HG03378 (cell line): ENCODE measurements at regions not wholly inside any gene's neighbourhood (a gene's known extent, or its start where the extent isn't known, plus 50 kb on each side); places are given as distances from the start of the nearest gene placed in this dataset.
A peak's percentile ranks its signal among the peaks of the same experiment; 100 is the strongest.
"Not testable (repeated sequence)": the region's sequence is repeated elsewhere in the genome, so short reads cannot be mapped to it uniquely, and the experiment has no call there.

ENCODE experiments used
- ATAC-seq: cut with Tn5 transposase; IDR thresholded peaks from one replicate; pipeline ENCODE4 v1.9.1; 2021; ENCODE audit warnings: mild to moderate bottlenecking, moderate library complexity; ENCODE audit not compliant: unreplicated experiment

DNA sequence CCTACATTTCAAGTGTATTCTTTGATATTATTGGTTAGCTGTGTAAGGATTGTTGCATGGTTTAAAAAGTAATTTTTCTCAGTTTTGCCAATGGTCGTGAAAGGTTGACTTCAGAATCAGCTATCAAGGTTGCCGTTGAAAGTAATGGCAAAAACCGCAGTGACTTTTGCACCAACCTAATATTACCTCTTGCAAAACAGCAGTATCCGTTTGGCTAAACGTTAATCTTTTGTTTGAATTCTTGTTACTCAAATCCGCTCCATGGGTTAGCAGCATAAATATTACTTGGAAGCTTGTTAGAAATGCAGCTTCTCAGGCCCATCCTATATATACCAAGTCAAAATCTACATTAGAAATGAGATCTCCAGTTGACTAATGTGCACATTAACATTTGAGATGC, 141.6 kb upstream of the PRSS12 start:
- not testable (repeated sequence) for ATAC-seq

DNA sequence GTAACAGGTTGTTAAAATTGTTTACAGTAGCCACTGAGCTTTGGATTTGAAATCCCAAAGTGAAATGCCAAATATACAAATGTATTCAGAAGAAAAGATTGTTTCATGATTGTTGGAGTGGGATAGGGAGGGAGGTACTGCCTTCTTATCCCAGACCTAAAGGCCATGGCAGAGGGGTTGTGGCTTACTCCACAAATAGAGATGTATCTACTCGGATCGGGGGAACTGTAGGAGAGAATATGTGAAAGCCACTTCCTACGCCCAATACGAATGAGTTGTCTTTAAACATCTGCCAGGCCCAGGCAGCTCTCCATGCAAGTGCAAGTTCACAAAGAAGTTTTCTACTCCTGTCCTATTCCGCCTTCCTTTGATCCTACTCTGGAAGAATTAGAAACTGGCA, 150.2 kb upstream of the PRSS12 start:
- ATAC-seq, result not testable (repeated sequence)

GRCh38 chr4:118504927-118505326, 152.1 kb upstream of the PRSS12 start:
- ATAC-seq, result not testable (repeated sequence)

GRCh38 chr4:118505491-118505890, 152.7 kb upstream of the PRSS12 start:
- not testable (repeated sequence) for ATAC-seq

DNA sequence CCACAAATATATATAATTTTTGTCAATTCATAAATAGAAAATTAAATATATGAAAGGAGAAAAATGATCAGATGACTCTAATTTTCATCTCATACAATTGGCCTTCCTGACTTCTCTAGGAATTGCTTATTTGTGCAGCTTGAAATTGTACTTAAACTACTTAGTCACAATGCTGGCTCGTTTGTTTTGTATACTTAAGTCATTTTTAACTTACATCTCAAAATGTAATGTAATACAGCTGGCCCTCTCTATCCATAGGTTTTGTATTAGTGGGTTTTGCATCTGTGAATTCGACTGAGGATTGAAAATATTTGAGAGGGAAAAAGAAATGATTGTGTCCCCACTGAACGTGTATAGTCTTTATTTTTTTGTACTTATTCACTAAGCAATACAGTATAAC, 160.1 kb upstream of the PRSS12 start:
- ATAC-seq, result not testable (repeated sequence)

GRCh38 chr4:118514332-118514731, 161.5 kb upstream of the PRSS12 start:
- not testable (repeated sequence) for ATAC-seq

DNA sequence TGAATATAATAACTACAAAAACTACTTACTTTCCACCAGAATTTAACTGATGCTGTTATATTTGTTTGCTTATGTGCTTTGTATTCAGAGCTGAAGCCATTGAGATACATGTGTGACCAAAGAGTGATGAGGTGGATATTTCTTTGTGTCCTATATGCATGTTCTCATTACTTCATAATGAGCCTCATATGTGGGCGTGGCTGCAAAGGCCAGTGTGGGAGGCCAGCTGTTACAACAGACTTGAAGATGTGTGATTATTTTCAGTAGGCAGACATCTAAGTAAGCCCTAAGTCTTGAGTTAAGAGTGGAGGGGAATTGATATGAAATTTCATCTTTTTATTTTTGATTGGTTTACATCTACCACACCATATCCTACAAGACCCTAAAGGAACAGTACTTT, 163.3 kb upstream of the PRSS12 start:
- not testable (repeated sequence) for ATAC-seq

GRCh38 chr4:118530107-118530506, 155.1 kb upstream of the METTL14 start:
- ATAC-seq, result not testable (repeated sequence)

GRCh38 chr4:118531947-118532346, 153.2 kb upstream of the METTL14 start:
- ATAC-seq, result not testable (repeated sequence)

- ATAC-seq, result not testable (repeated sequence)
Measured at GRCh38 chr4:118535788-118536187, 149.4 kb upstream of the METTL14 start.

DNA sequence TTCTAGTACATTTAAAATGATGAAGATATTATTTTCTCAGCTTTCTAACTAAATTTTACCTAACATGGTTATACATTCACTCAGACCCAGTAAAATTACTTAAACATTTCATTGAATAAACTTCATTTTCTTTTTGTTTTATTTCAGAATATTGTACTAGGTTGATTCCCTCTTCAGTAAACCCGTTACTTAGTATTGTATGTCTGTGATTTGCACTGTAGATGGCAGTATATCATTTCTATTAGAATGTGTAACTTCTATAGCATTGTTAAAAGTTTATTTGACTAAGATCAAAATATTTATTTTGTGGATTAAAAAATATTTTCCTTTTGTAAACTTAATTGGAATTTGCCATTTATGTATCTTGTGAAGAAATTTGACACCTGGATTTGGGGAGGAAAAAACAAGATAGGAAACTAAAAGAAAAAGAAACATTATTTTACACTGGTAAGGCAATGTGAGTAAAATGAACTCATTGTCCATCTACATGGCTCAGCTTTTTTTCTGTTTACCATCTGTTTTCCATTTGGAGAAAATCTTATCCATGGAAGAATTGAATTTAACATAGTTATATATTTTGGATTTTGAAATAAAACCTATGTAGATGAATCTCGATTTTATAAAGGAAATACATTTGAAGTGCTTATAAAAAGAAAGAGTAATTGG, 145.6 kb upstream of the METTL14 start:
- ATAC-seq, result peak; percentile 86

DNA sequence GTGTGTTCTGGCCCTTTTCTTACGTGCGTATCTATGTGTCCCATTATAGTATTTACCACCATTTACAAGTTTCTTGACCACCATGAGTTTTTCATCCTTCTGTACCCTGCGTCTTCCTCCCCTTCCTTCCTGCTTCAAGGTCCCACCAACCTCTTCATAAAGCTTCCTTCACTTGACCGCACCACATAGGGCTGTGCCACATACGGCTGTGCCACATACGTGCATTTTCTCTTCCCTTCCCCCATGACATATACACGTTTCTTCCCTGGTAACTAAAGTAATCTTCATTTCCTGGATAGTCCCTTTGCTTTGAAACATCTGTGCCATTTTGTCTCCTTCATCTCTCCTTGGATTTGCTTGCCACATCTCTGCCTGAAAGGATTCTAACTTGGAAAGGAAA, 128.6 kb upstream of the METTL14 start:
- not testable (repeated sequence) for ATAC-seq

DNA sequence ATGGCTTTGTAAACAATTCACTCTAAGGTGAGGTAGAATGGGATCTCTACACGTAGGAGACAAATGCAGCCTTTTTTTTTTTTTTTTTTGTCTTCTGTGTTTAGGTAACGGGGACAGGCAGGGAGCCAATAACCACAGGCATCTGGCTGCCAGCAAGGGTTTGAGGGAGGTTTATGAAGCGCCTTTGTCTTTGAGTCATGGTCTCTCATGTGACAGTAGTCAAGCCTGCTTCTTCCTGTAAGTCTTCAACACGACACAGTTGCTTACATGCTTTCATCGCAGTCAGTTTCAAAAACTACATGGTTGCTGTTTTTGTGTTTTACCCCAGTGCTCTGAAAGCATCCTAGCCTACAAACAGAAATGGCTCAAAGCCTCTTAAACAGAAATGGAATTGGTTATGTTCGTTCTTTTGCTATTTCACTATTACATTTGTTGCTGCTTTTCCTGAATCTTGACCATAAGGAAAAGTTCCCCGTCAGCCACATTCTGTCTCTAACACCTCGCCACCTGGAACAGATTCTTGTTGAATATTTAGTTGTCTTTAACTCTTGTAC, 127.8 kb upstream of the METTL14 start:
- ATAC-seq, result no peak

- not testable (repeated sequence) for ATAC-seq
Measured at GRCh38 chr4:118558188-118558587, 127.0 kb upstream of the METTL14 start.

DNA sequence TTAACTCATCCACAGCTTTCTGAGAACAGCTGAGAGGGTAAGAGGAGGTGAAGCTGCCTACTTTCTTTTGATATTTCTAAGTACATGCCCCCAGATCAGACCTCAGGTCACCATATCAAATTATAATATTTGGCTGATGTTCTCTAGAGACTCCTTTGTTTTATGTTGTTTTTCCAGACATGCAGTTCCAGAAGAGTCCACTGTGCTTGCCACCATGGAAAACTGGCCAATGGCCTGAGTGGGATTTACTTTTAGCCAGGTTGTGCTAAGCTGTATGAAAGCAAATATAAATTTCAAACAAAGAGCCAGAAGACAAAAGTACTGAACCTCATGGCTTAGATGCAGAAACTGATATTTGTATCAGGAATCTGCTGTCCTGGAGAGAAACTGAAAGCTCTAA, 123.6 kb upstream of the METTL14 start:
- ATAC-seq, result not testable (repeated sequence)

- peak; percentile 88 for ATAC-seq
Measured at GRCh38 chr4:118566003-118566513, 119.1 kb upstream of the METTL14 start.

GRCh38 chr4:118572991-118573390, 112.2 kb upstream of the METTL14 start:
- ATAC-seq, result not testable (repeated sequence)

GRCh38 chr4:118574251-118574913, 110.8 kb upstream of the METTL14 start:
- not testable (repeated sequence) for ATAC-seq

GRCh38 chr4:118575057-118575456, 110.1 kb upstream of the METTL14 start:
- not testable (repeated sequence) for ATAC-seq

- not testable (repeated sequence) for ATAC-seq
Measured at GRCh38 chr4:118575726-118576125, 109.5 kb upstream of the METTL14 start.

DNA sequence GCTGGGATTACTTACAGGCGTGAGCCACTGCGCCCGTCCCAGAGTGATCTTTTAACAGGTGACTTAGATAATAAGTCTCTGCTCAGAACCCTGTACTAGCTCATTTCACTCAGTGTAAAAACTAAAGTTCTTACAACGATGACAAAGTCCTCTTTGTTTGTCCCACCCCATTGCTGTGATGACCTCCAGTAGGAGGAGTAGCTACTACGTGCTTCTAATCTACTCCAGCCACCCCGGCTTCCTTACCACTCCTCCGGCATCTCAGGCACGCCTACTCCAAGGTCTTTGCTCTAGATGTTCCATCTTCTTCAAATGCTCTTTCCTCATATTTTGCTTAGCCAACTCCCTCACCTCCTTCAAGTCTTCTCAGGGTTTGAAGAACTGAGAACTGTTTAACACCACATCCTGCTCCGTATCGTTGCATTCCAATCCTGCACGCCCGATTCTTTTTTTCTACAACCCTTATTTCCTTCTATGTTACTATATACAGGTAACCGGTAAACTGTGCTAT, 108.4 kb upstream of the METTL14 start:
- ATAC-seq, result not testable (repeated sequence)

- no peak for ATAC-seq
Measured at GRCh38 chr4:118585015-118585414, 100.2 kb upstream of the METTL14 start.
